ENCODE measurements at regions not wholly inside any gene's neighbourhood (a gene's known extent, or its start where the extent isn't known, plus 50 kb on each side); places are given as distances from the start of the nearest gene placed in this dataset.

DNA sequence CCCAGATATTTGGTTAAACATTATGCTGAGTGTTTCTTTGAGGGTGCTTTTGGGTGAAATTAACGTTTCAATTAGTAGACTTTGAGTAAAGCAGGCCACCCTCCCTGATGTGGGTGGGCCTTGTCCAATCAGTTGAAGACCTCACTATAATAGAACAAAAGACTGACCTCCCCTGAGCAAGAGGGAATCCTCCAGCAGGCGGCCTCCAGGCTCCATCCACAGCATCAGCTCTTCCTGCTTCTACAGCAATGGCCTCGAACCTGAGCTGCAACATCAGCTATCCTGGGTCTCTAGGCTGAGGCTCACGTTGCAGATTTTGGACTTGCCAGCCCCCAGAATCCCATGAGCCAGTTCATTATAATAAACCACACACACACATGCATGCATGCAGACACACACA, 104.2 kb downstream of the PFKFB3 start:
- TF ChIP-seq CTCF (IDR thresholded peaks at IDR 0.05) (no peak), POLR2A (IDR thresholded peaks at IDR 0.05) (no peak)

All from ovary (tissue), 3 donors.